22Rv1 (cell line): ENCODE measurements at regions not wholly inside any gene's neighbourhood (a gene's known extent, or its start where the extent isn't known, plus 50 kb on each side); places are given as distances from the start of the nearest gene placed in this dataset.

Experiments used
- CTCF ChIP-seq: fragments of 450-650 bp; IDR thresholded peaks from 2 replicates; pipeline ENCODE4 v1.5.1; 2017; ENCODE audit warnings: mild to moderate bottlenecking
- ZFX ChIP-seq: fragments of 450-650 bp; IDR thresholded peaks from 2 replicates; pipeline ENCODE4 v1.6.1; 2017; ENCODE audit warnings: antibody characterized with exemption, borderline replicate concordance

- no peak for TF ChIP-seq CTCF
- TF ChIP-seq ZFX: no peak
These were observed 702.7 kb downstream of the EPHA7 start for GRCh38 chr6:92716638-92717037.
